Panc1 (cell line): ENCODE measurements at regions not wholly inside any gene's neighbourhood (a gene's known extent, or its start where the extent isn't known, plus 50 kb on each side); places are given as distances from the start of the nearest gene placed in this dataset.

Experiments
- ATAC-seq: fragments of 200-7000 bp; cut with Tn5 transposase; 2 replicates; pipeline ENCODE4 v1.9.1; 2020; ENCODE audit warnings: mild to moderate bottlenecking, moderate library complexity
- BruUV-seq: library from RNA; stranded (reverse); fragments of 400-500 nt; replicated peaks from 2 replicates; lab custom pipeline; 2021; lab: Mats Ljungman, UMichigan
- CTCF ChIA-PET: fragments of 300-600 bp; sonication (Branson Sonifier 250); formaldehyde crosslinking; loops from one replicate; lab custom pipeline; 2022; ENCODE audit warnings: antibody characterized with exemption; lab: Charles Lee
- POLR2A ChIA-PET: fragments of 300-600 bp; sonication (Branson Sonifier 250); formaldehyde crosslinking; loops from one replicate; lab custom pipeline; 2022; ENCODE audit warnings: antibody characterized with exemption; lab: Charles Lee
- DNase-seq: peaks from one replicate; pipeline ENCODE4 v3.0.0-alpha.2; 2010; ENCODE audit warnings: low read depth, low spot score
- H3K27ac ChIP-seq: 2 replicates; pipeline ENCODE4 v1.5.1; 2011; ENCODE audit warnings: mild to moderate bottlenecking, low read length, inconsistent platforms
- H3K27me3 ChIP-seq: fragments of 200-500 bp; sonication (Bioruptor generic); 2 replicates; pipeline ENCODE4 v1.6.0; 2014; ENCODE audit warnings: low read length, inconsistent platforms; ENCODE audit not compliant: control insufficient read depth, insufficient read depth
- H3K36me3 ChIP-seq: fragments of 200-500 bp; sonication (Bioruptor generic); 2 replicates; pipeline ENCODE4 v1.5.1; 2014; ENCODE audit warnings: inconsistent platforms, mild to moderate bottlenecking, low read length, moderate library complexity; ENCODE audit not compliant: control insufficient read depth, insufficient read depth
- H3K4me1 ChIP-seq: 2 replicates; pipeline ENCODE4 v1.5.1; 2011; ENCODE audit warnings: inconsistent platforms, mild to moderate bottlenecking, low read length, moderate library complexity; ENCODE audit not compliant: control insufficient read depth, insufficient read depth
- H3K4me3 ChIP-seq, 2 experiments: 2 replicates each; pipeline ENCODE4 v1.5.1; 2011 to 2012; ENCODE audit warnings: low read depth in 2 of 2, low read length in 2 of 2, mild to moderate bottlenecking in 2 of 2, inconsistent platforms in 1 of 2, moderate library complexity in 1 of 2
- H3K9me3 ChIP-seq: fragments of 200-500 bp; sonication (Bioruptor generic); 2 replicates; pipeline ENCODE4 v1.5.1; 2014; ENCODE audit warnings: low read depth, mild to moderate bottlenecking, inconsistent platforms, low read length, moderate library complexity; ENCODE audit not compliant: control insufficient read depth, insufficient read depth
- CTCF ChIP-seq: fragments of 450-650 bp; IDR thresholded peaks from 2 replicates; pipeline ENCODE4 v1.5.1; 2017; ENCODE audit warnings: mild to moderate bottlenecking
- POLR2AphosphoS5 ChIP-seq: IDR thresholded peaks from 2 replicates; pipeline ENCODE4 v1.6.1; 2012; ENCODE audit warnings: mild to moderate bottlenecking, low read depth, low read length, moderate library complexity
- SIN3A ChIP-seq: IDR thresholded peaks from 2 replicates; pipeline ENCODE4 v1.6.1; 2012; ENCODE audit warnings: low read depth, mild to moderate bottlenecking, low read length, moderate library complexity, borderline replicate concordance; ENCODE audit not compliant: insufficient read depth
- TCF7L2 ChIP-seq: IDR thresholded peaks from 2 replicates; pipeline ENCODE4 v1.6.1; 2011; ENCODE audit warnings: mild to moderate bottlenecking, low read depth, low read length, inconsistent platforms
- in situ Hi-C: cut with HindIII; loops from 2 replicates; pipeline ENCODE4 v1.10.0; 2016; ENCODE audit warnings: low sequenced_read_pairs, low pct_unique_long_range_greater_than_20kb
- intact Hi-C: fragments of 100-400 bp; cut with micrococcal nuclease; formaldehyde crosslinking; loops from one replicate; pipeline ENCODE4 v1.10.0; 2022; ENCODE audit not compliant: unreplicated experiment
- TF ChIP-seq, protein P1 (sequence below), 2 experiments: IDR thresholded peaks; 2 replicates each; pipeline ENCODE4 v1.6.1; 2011 to 2012; ENCODE audit warnings: low read depth in 2 of 2, control low read depth in 1 of 2, low read length in 1 of 2, mild to moderate bottlenecking in 1 of 2, moderate library complexity in 1 of 2; ENCODE audit not compliant: insufficient read depth in 1 of 2

DNA sequence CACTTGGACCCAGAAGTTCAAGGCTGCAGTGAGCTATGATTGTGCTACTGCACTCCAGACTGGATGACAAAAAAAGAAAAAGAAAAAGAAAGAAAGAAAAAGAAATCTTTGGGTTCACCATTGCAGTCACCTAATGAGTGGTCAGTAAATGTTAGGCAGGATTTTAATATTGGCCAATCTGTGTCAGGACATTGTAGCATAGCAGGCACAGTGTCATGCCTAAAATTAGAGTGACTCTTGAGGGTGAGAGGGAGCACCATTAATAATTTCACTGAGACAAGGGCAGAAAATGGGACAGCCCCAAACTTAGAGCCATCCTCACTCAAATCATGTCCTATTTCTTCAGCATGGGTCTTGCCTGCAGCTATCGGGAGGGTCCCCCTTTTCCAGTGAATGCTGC lies 221.6 kb upstream of the NRP1 start:
- no peaks in the 10 kb centered on the region for H3K36me3 ChIP-seq
- no peak overlapping the region for H3K4me3 ChIP-seq
- intact Hi-C loops (no loop called here), in situ Hi-C loops (no loop called here)
- no peaks in the 10 kb centered on the region for H3K27me3 ChIP-seq
- DNase-seq (no peak), ATAC-seq (no peak)
- no peaks in the 10 kb centered on the region for H3K9me3 ChIP-seq
- no peak for TF ChIP-seq POLR2AphosphoS5
- TF ChIP-seq, protein P1, sequence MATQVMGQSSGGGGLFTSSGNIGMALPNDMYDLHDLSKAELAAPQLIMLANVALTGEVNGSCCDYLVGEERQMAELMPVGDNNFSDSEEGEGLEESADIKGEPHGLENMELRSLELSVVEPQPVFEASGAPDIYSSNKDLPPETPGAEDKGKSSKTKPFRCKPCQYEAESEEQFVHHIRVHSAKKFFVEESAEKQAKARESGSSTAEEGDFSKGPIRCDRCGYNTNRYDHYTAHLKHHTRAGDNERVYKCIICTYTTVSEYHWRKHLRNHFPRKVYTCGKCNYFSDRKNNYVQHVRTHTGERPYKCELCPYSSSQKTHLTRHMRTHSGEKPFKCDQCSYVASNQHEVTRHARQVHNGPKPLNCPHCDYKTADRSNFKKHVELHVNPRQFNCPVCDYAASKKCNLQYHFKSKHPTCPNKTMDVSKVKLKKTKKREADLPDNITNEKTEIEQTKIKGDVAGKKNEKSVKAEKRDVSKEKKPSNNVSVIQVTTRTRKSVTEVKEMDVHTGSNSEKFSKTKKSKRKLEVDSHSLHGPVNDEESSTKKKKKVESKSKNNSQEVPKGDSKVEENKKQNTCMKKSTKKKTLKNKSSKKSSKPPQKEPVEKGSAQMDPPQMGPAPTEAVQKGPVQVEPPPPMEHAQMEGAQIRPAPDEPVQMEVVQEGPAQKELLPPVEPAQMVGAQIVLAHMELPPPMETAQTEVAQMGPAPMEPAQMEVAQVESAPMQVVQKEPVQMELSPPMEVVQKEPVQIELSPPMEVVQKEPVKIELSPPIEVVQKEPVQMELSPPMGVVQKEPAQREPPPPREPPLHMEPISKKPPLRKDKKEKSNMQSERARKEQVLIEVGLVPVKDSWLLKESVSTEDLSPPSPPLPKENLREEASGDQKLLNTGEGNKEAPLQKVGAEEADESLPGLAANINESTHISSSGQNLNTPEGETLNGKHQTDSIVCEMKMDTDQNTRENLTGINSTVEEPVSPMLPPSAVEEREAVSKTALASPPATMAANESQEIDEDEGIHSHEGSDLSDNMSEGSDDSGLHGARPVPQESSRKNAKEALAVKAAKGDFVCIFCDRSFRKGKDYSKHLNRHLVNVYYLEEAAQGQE (IDR thresholded peaks at IDR 0.05; ENCODE audit: insufficient read depth in 1 of 2, low read depth in 2 of 2, low read length in 1 of 2), result no peak
- TF ChIP-seq SIN3A, result no peak
- no peak for TF ChIP-seq TCF7L2
- no peak for TF ChIP-seq CTCF
- no peak overlapping the region for H3K27ac ChIP-seq
- ChIA-PET CTCF (no interaction called here), POLR2A (no interaction called here)
- H3K4me1 ChIP-seq, result no peaks in the 10 kb centered on the region
- BruUV-seq, result no TSS peak

- TF ChIP-seq CTCF (no peak), SIN3A (no peak), POLR2AphosphoS5 (no peak), TCF7L2 (no peak)
- TF ChIP-seq, protein P1 (IDR thresholded peaks at IDR 0.05; ENCODE audit: insufficient read depth in 1 of 2, low read depth in 2 of 2, low read length in 1 of 2), result no peak
- BruUV-seq, result no TSS peak
- intact Hi-C loops, result no loop called here
- ChIA-PET CTCF (no interaction called here), POLR2A (no interaction called here)
- Histone ChIP-seq H3K27me3 (no peaks in the 10 kb centered on the region), H3K27ac (no peak overlapping the region), H3K4me1 (no peaks in the 10 kb centered on the region), H3K9me3 (no peaks in the 10 kb centered on the region), H3K4me3 (no peak overlapping the region), H3K36me3 (no peaks in the 10 kb centered on the region)
- ATAC-seq, result no peak
- in situ Hi-C loops, result no loop called here
- no peak for DNase-seq
These were observed 219.5 kb upstream of the NRP1 start for GRCh38 chr10:33553748-33554571.
